H9 (cell line): ENCODE measurements at regions not wholly inside any gene's neighbourhood (a gene's known extent, or its start where the extent isn't known, plus 50 kb on each side); places are given as distances from the start of the nearest gene placed in this dataset.

ENCODE experiments used
- DNase-seq: peaks from one replicate; pipeline ENCODE4 v3.0.0-alpha.2; 2017
- H2AFZ ChIP-seq: one replicate; pipeline ENCODE4 v1.6.1; 2013; ENCODE audit warnings: mild to moderate bottlenecking, low read length, control low read depth, moderate library complexity
- H2AK5ac ChIP-seq: 2 replicates; pipeline ENCODE4 v1.6.1; 2013; ENCODE audit warnings: low read length, control low read depth, mixed read lengths; ENCODE audit not compliant: insufficient read length
- H2BK120ac ChIP-seq: one replicate; pipeline ENCODE4 v1.6.1; 2013; ENCODE audit warnings: low read depth, mild to moderate bottlenecking, low read length, control low read depth, inconsistent platforms; ENCODE audit not compliant: poor library complexity, severe bottlenecking
- H2BK12ac ChIP-seq: 2 replicates; pipeline ENCODE4 v1.6.1; 2013; ENCODE audit warnings: low read length, control low read depth, mixed read lengths, low read depth; ENCODE audit not compliant: insufficient read length
- H2BK15ac ChIP-seq: 2 replicates; pipeline ENCODE4 v1.6.1; 2013; ENCODE audit warnings: low read depth, low read length, control low read depth
- H2BK20ac ChIP-seq: one replicate; pipeline ENCODE4 v1.6.1; 2013; ENCODE audit warnings: low read depth, mild to moderate bottlenecking, low read length, control low read depth, inconsistent platforms; ENCODE audit not compliant: poor library complexity, severe bottlenecking
- H2BK5ac ChIP-seq: 2 replicates; pipeline ENCODE4 v1.6.1; 2013; ENCODE audit warnings: low read length, control low read depth, mixed read lengths; ENCODE audit not compliant: insufficient read length
- H3K14ac ChIP-seq: 2 replicates; pipeline ENCODE4 v1.6.1; 2013; ENCODE audit warnings: low read length, control low read depth; ENCODE audit not compliant: insufficient read depth
- H3K18ac ChIP-seq: 2 replicates; pipeline ENCODE4 v1.6.1; 2013; ENCODE audit warnings: low read depth, mild to moderate bottlenecking, mixed read lengths, low read length, control low read depth; ENCODE audit not compliant: insufficient read length
- H3K23ac ChIP-seq: 2 replicates; pipeline ENCODE4 v1.6.1; 2013; ENCODE audit warnings: low read length, control low read depth, mixed read lengths, low read depth; ENCODE audit not compliant: insufficient read length
- H3K23me2 ChIP-seq: 2 replicates; pipeline ENCODE4 v1.6.1; 2013; ENCODE audit warnings: low read depth, mild to moderate bottlenecking, mixed read lengths, low read length, control low read depth; ENCODE audit not compliant: insufficient read length, poor library complexity, severe bottlenecking
- H3K27ac ChIP-seq: 2 replicates; pipeline ENCODE4 v1.5.1; 2013; ENCODE audit warnings: low read length, control low read depth, mixed read lengths, low read depth; ENCODE audit not compliant: insufficient read length
- H3K27me3 ChIP-seq: 2 replicates; pipeline ENCODE4 v1.6.1; 2013; ENCODE audit warnings: low read length, control low read depth, inconsistent platforms; ENCODE audit not compliant: insufficient read depth
- H3K4ac ChIP-seq: 2 replicates; pipeline ENCODE4 v1.6.1; 2013; ENCODE audit warnings: low read depth, mild to moderate bottlenecking, control low read depth, inconsistent platforms, low read length, moderate library complexity
- H3K4me1 ChIP-seq: 2 replicates; pipeline ENCODE4 v1.6.1; 2013; ENCODE audit warnings: low read length, control low read depth, inconsistent platforms; ENCODE audit not compliant: insufficient read depth
- H3K4me2 ChIP-seq: 2 replicates; pipeline ENCODE4 v1.6.1; 2013; ENCODE audit warnings: low read length, control low read depth, mixed read lengths; ENCODE audit not compliant: insufficient read length, insufficient read depth
- H3K56ac ChIP-seq: 2 replicates; pipeline ENCODE4 v1.6.1; 2013; ENCODE audit warnings: low read depth, mild to moderate bottlenecking, mixed read lengths, low read length, control low read depth; ENCODE audit not compliant: insufficient read length
- H3K79me1 ChIP-seq: 2 replicates; pipeline ENCODE4 v1.6.1; 2013; ENCODE audit warnings: low read depth, mild to moderate bottlenecking, moderate library complexity, low read length, control low read depth, inconsistent platforms; ENCODE audit not compliant: insufficient read depth, poor library complexity, severe bottlenecking
- H3K79me2 ChIP-seq: 2 replicates; pipeline ENCODE4 v1.6.1; 2013; ENCODE audit warnings: low read length, control low read depth, inconsistent platforms; ENCODE audit not compliant: insufficient read depth
- H3K9ac ChIP-seq: 2 replicates; pipeline ENCODE4 v1.6.1; 2013; ENCODE audit warnings: low read length, control low read depth, mixed read lengths; ENCODE audit not compliant: insufficient read length; ENCODE audit errors: extremely low read depth
- H3K9me3 ChIP-seq: one replicate; pipeline ENCODE4 v1.6.1; 2013; ENCODE audit warnings: low read depth, low read length, inconsistent platforms; ENCODE audit not compliant: control insufficient read depth
- H3T11ph ChIP-seq: one replicate; pipeline ENCODE4 v1.6.1; 2013; ENCODE audit warnings: mild to moderate bottlenecking, low read length, control low read depth, inconsistent platforms
- H4K20me1 ChIP-seq: one replicate; pipeline ENCODE4 v1.6.1; 2013; ENCODE audit not compliant: control insufficient read depth, insufficient read length, insufficient read depth
- H4K5ac ChIP-seq: 2 replicates; pipeline ENCODE4 v1.6.1; 2013; ENCODE audit warnings: low read depth, mild to moderate bottlenecking, mixed read lengths, low read length, control low read depth; ENCODE audit not compliant: insufficient read length
- H4K8ac ChIP-seq: replicated peaks from 2 replicates; pipeline ENCODE4 v1.6.1; 2013; ENCODE audit warnings: low read length, control low read depth, mixed read lengths, low read depth; ENCODE audit not compliant: insufficient read length
- H4K91ac ChIP-seq: 2 replicates; pipeline ENCODE4 v1.6.1; 2013; ENCODE audit warnings: low read depth, mild to moderate bottlenecking, moderate library complexity, mixed read lengths, low read length, control low read depth; ENCODE audit not compliant: insufficient read length
- H3K27ac Mint-ChIP-seq, 3 experiments: 2 replicates in 2 of 3; 3 replicates in 1 of 3; pipeline ENCODE4 v1.8.0; 2020 to 2021; ENCODE audit warnings: mixed read lengths in 3 of 3, mild to moderate bottlenecking in 1 of 3, moderate library complexity in 1 of 3
- H3K27me3 Mint-ChIP-seq: 2 replicates; pipeline ENCODE4 v1.8.0; 2021; ENCODE audit warnings: low read depth, mild to moderate bottlenecking, moderate library complexity, mixed read lengths
- H3K36me3 Mint-ChIP-seq, 3 experiments: 2 replicates in 2 of 3; 3 replicates in 1 of 3; pipeline ENCODE4 v1.8.0; 2020 to 2021; ENCODE audit warnings: low read depth in 3 of 3, mixed read lengths in 3 of 3; ENCODE audit not compliant: insufficient read depth in 1 of 3
- H3K4me1 Mint-ChIP-seq, 2 experiments: 2 replicates each; pipeline ENCODE4 v1.8.0; 2020; ENCODE audit warnings: mixed read lengths in 2 of 2
- H3K4me3 Mint-ChIP-seq, 2 experiments: 2 replicates in 1 of 2; 3 replicates in 1 of 2; pipeline ENCODE4 v1.8.0; 2020 to 2021; ENCODE audit warnings: mild to moderate bottlenecking in 2 of 2, mixed read lengths in 2 of 2, moderate library complexity in 1 of 2
- H3K9me3 Mint-ChIP-seq, 2 experiments: 2 replicates in 1 of 2; 3 replicates in 1 of 2; pipeline ENCODE4 v1.8.0; 2020; ENCODE audit warnings: mild to moderate bottlenecking in 2 of 2, mixed read lengths in 2 of 2, moderate library complexity in 1 of 2
- CTCF ChIP-seq: fragments of 200-600 bp; sonication (generic); conservative IDR thresholded peaks from 3 replicates; pipeline ENCODE4 v1.8.0; 2021; ENCODE audit warnings: antibody characterized with exemption, mild to moderate bottlenecking
- WGBS: extraction: QIAGEN DNeasy Blood & Tissue Kit; methylation state at CpG from one replicate; pipeline ENCODE4 v1.1.7; 2013; ENCODE audit warnings: missing lambda C conversion rate, low lambda C conversion rate, mixed read lengths; ENCODE audit not compliant: insufficient read length; ENCODE audit errors: extremely low coverage; 5-methylcytosine and 5-hydroxymethylcytosine counted together

DNA sequence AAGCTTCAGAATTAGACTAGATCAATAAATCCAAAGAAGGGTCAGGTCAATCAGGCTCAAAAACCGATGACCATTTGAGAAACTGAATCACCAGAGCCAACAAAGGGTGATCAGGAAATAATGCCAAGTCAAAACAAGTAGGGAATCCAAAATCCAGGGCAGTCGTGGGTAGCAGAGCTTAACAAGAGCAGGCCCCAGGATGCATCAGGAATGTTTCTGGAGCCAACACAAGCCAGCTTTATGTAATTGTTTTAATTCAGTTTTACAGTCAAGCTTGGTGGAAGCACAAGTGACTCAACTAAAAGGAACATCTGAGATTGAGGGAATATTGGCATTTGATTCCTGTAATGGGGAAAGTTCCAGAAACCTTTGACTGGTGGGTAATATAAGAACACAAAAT, 237.9 kb upstream of the EDA2R start:
- Histone ChIP-seq H2AK5ac (no peak overlapping the region), H3K18ac (no peak overlapping the region), H2BK5ac (no peak overlapping the region), H2BK120ac (no peak overlapping the region), H4K8ac (no peak overlapping the region), H4K5ac (no peak overlapping the region), H2BK12ac (no peak overlapping the region), H3K56ac (no peak overlapping the region), H3K27me3 (no peaks in the 10 kb centered on the region), H2AFZ (no peak overlapping the region), H3K9me3 (peaks cover 44% of the 10 kb centered on the region), H3K79me1 (no peaks in the 10 kb centered on the region), H3K23ac (no peak overlapping the region), H3K79me2 (no peaks in the 10 kb centered on the region), H3K27ac (no peak overlapping the region), H2BK15ac (no peak overlapping the region), H3T11ph (no peak overlapping the region), H3K4me2 (no peak overlapping the region), H3K4ac (no peak overlapping the region), H3K14ac (no peak overlapping the region), H3K4me1 (no peaks in the 10 kb centered on the region), H2BK20ac (no peak overlapping the region), H4K91ac (no peak overlapping the region), H4K20me1 (no peaks in the 10 kb centered on the region), H3K9ac (no peak overlapping the region), H3K23me2 (no peaks in the 10 kb centered on the region)
- DNase-seq, result no peak
- no CpG with 5 or more reads among the region's 2 CpGs for WGBS
- Mint-ChIP-seq H3K4me3 (no peak overlapping the region), H3K36me3 (peaks cover 0 to 2% (median 0%) of the 10 kb centered on the region in 3 experiments; a peak in 1 of 7 replicates), H3K9me3 (peaks cover 62% of the 10 kb centered on the region in 2 experiments), H3K27ac (no peak overlapping the region), H3K27me3 (no peaks in the 10 kb centered on the region; the same call in 1 of the 2 replicates), H3K4me1 (no peaks in the 10 kb centered on the region)
- no peak for TF ChIP-seq CTCF
